ENCODE measurements at regions not wholly inside any gene's neighbourhood (a gene's known extent, or its start where the extent isn't known, plus 50 kb on each side); places are given as distances from the start of the nearest gene placed in this dataset.

DNA sequence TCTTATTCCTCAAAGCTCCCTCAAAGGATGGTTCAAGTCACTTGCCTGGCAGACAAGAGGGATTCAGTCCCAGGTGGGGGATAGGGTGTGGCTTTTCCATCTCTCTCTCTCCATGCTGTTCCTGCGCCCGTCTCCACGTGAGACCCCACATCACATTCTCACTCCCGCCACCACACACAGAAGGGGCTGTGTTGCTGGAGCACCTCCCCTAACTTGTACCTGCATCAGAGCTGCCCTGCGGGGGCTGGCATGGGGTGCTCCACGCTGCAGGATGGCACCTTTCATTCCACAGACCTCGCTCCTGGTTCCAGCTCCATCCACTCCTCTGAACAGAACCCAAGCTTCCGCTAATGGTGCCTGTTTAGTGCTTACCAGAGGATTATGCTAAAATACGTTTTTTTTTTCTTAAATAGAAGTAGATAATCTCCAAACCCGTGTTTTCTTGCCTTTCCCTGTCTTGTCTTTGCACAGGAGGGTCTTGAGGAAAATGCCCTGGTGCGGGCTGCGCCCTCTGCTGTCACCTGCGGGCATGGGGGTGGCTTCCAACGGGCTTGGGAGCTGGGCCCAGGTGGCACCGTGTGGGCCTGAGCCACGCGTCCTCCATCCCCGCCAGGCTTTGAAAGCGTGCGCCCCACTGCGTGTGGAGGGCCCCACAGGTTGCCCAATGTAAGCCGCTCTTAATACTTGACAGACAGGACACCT is 985.6 kb downstream of the BRD1 start:
- TF ChIP-seq, protein P1, sequence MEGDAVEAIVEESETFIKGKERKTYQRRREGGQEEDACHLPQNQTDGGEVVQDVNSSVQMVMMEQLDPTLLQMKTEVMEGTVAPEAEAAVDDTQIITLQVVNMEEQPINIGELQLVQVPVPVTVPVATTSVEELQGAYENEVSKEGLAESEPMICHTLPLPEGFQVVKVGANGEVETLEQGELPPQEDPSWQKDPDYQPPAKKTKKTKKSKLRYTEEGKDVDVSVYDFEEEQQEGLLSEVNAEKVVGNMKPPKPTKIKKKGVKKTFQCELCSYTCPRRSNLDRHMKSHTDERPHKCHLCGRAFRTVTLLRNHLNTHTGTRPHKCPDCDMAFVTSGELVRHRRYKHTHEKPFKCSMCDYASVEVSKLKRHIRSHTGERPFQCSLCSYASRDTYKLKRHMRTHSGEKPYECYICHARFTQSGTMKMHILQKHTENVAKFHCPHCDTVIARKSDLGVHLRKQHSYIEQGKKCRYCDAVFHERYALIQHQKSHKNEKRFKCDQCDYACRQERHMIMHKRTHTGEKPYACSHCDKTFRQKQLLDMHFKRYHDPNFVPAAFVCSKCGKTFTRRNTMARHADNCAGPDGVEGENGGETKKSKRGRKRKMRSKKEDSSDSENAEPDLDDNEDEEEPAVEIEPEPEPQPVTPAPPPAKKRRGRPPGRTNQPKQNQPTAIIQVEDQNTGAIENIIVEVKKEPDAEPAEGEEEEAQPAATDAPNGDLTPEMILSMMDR (IDR thresholded peaks at IDR 0.05): no peak
- no peak for TF ChIP-seq EP300 (IDR thresholded peaks at IDR 0.05)
